ENCODE measurements at regions not wholly inside any gene's neighbourhood (a gene's known extent, or its start where the extent isn't known, plus 50 kb on each side); places are given as distances from the start of the nearest gene placed in this dataset.

DNA sequence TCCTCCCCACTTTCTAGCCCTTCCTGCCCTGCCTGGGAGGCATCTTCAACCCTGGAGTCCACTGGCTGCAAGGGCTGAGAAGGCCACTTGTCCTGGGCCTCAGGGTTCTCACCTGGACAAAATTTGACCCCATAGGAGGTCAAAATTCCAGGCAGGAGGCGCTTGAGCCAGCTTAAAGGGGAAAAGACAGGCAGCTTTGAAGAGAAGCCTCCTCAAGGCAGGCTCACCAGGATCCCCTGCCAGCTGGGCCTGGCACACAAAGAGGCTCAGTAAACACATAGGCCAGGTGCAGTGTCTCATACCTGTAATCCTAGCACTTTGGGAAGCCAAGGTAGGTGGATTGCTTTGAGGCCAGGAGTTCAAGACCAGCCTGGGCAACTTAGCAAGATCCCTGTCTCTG is 53.0 kb upstream of the MPEG1 start:
- TF ChIP-seq, protein P1, sequence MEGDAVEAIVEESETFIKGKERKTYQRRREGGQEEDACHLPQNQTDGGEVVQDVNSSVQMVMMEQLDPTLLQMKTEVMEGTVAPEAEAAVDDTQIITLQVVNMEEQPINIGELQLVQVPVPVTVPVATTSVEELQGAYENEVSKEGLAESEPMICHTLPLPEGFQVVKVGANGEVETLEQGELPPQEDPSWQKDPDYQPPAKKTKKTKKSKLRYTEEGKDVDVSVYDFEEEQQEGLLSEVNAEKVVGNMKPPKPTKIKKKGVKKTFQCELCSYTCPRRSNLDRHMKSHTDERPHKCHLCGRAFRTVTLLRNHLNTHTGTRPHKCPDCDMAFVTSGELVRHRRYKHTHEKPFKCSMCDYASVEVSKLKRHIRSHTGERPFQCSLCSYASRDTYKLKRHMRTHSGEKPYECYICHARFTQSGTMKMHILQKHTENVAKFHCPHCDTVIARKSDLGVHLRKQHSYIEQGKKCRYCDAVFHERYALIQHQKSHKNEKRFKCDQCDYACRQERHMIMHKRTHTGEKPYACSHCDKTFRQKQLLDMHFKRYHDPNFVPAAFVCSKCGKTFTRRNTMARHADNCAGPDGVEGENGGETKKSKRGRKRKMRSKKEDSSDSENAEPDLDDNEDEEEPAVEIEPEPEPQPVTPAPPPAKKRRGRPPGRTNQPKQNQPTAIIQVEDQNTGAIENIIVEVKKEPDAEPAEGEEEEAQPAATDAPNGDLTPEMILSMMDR (conservative IDR thresholded peaks at IDR 0.05 in 1 of 2, IDR thresholded peaks at IDR 0.05 in 1 of 2; ENCODE audit: extremely low read depth in 1 of 2, insufficient read depth in 1 of 2, low read depth in 1 of 2, low read length in 2 of 2) = no peak
- no peak for TF ChIP-seq EZH2 (IDR thresholded peaks at IDR 0.05; ENCODE audit: borderline replicate concordance, low read length)
